ENCODE measurements at regions not wholly inside any gene's neighbourhood (a gene's known extent, or its start where the extent isn't known, plus 50 kb on each side); places are given as distances from the start of the nearest gene placed in this dataset.

- no peak for TF ChIP-seq GATA2 (IDR thresholded peaks at IDR 0.05; ENCODE audit: low read depth, low read length)
- no peak for TF ChIP-seq GATA3 (IDR thresholded peaks at IDR 0.05; ENCODE audit: low read depth, low read length)
Observed at GRCh38 chr12:93065896-93066295, 136.8 kb upstream of the EEA1 start.

GRCh38 chr12:93072340-93072739 is 143.2 kb upstream of the EEA1 start:
- TF ChIP-seq GATA2 (IDR thresholded peaks at IDR 0.05; ENCODE audit: low read depth, low read length), result no peak
- no peak for TF ChIP-seq GATA3 (IDR thresholded peaks at IDR 0.05; ENCODE audit: low read depth, low read length)

- no peak for TF ChIP-seq GATA2 (IDR thresholded peaks at IDR 0.05; ENCODE audit: low read depth, low read length)
Observed at GRCh38 chr12:93073324-93073723, 144.2 kb upstream of the EEA1 start.

GRCh38 chr12:93078059-93078458 is 149.0 kb upstream of the EEA1 start:
- no peak for TF ChIP-seq GATA3 (IDR thresholded peaks at IDR 0.05; ENCODE audit: low read depth, low read length)
- no peak for TF ChIP-seq GATA2 (IDR thresholded peaks at IDR 0.05; ENCODE audit: low read depth, low read length)

- no peak for TF ChIP-seq GATA2 (IDR thresholded peaks at IDR 0.05; ENCODE audit: low read depth, low read length)
- no peak for TF ChIP-seq GATA3 (IDR thresholded peaks at IDR 0.05; ENCODE audit: low read depth, low read length)
Observed at GRCh38 chr12:93078577-93078976, 149.5 kb upstream of the EEA1 start.

- no peak for TF ChIP-seq GATA2 (IDR thresholded peaks at IDR 0.05; ENCODE audit: low read depth, low read length)
- TF ChIP-seq GATA3 (IDR thresholded peaks at IDR 0.05; ENCODE audit: low read depth, low read length), result no peak
Observed at GRCh38 chr12:93079271-93079670, 150.2 kb upstream of the EEA1 start.

GRCh38 chr12:93079976-93080375 is 150.9 kb upstream of the EEA1 start:
- no peak for TF ChIP-seq GATA3 (IDR thresholded peaks at IDR 0.05; ENCODE audit: low read depth, low read length)
- TF ChIP-seq GATA2 (IDR thresholded peaks at IDR 0.05; ENCODE audit: low read depth, low read length), result no peak

- TF ChIP-seq GATA2 (IDR thresholded peaks at IDR 0.05; ENCODE audit: low read depth, low read length) (no peak), GATA3 (IDR thresholded peaks at IDR 0.05; ENCODE audit: low read depth, low read length) (no peak)
Observed at GRCh38 chr12:93080452-93080851, 151.4 kb upstream of the EEA1 start.

GRCh38 chr12:93080994-93081809 is 152.1 kb upstream of the EEA1 start:
- no peak for TF ChIP-seq GATA3 (IDR thresholded peaks at IDR 0.05; ENCODE audit: low read depth, low read length)

GRCh38 chr12:93081810-93082165 is 152.7 kb upstream of the EEA1 start:
- TF ChIP-seq GATA2 (IDR thresholded peaks at IDR 0.05; ENCODE audit: low read depth, low read length) (no peak), GATA3 (IDR thresholded peaks at IDR 0.05; ENCODE audit: low read depth, low read length) (no peak)

- TF ChIP-seq GATA3 (IDR thresholded peaks at IDR 0.05; ENCODE audit: low read depth, low read length), result no peak
- no peak for TF ChIP-seq GATA2 (IDR thresholded peaks at IDR 0.05; ENCODE audit: low read depth, low read length)
Observed at GRCh38 chr12:93085383-93086287, 156.5 kb upstream of the EEA1 start.

GRCh38 chr12:93086288-93086727 is 157.2 kb upstream of the EEA1 start:
- TF ChIP-seq GATA3 (IDR thresholded peaks at IDR 0.05; ENCODE audit: low read depth, low read length), result no peak
- TF ChIP-seq GATA2 (IDR thresholded peaks at IDR 0.05; ENCODE audit: low read depth, low read length), result no peak

- TF ChIP-seq GATA2 (IDR thresholded peaks at IDR 0.05; ENCODE audit: low read depth, low read length) (no peak), GATA3 (IDR thresholded peaks at IDR 0.05; ENCODE audit: low read depth, low read length) (no peak)
Observed at GRCh38 chr12:93087840-93088610, 158.9 kb upstream of the EEA1 start.

Data from SH-SY5Y (cell line).